Stimulated activated CD4-positive, alpha-beta T cell treated with anti-CD3 and anti-CD28 coated beads, Interleukin-2, amount 100 ng/mL, for 48 hours (primary cell): ENCODE measurements at regions not wholly inside any gene's neighbourhood (a gene's known extent, or its start where the extent isn't known, plus 50 kb on each side); places are given as distances from the start of the nearest gene placed in this dataset.
A peak's percentile ranks its signal among the peaks of the same experiment; 100 is the strongest.

Source experiments
- DNase-seq, 2 donors: peaks; one replicate each; pipeline ENCODE4 v3.0.0-alpha.2; 2020

DNA sequence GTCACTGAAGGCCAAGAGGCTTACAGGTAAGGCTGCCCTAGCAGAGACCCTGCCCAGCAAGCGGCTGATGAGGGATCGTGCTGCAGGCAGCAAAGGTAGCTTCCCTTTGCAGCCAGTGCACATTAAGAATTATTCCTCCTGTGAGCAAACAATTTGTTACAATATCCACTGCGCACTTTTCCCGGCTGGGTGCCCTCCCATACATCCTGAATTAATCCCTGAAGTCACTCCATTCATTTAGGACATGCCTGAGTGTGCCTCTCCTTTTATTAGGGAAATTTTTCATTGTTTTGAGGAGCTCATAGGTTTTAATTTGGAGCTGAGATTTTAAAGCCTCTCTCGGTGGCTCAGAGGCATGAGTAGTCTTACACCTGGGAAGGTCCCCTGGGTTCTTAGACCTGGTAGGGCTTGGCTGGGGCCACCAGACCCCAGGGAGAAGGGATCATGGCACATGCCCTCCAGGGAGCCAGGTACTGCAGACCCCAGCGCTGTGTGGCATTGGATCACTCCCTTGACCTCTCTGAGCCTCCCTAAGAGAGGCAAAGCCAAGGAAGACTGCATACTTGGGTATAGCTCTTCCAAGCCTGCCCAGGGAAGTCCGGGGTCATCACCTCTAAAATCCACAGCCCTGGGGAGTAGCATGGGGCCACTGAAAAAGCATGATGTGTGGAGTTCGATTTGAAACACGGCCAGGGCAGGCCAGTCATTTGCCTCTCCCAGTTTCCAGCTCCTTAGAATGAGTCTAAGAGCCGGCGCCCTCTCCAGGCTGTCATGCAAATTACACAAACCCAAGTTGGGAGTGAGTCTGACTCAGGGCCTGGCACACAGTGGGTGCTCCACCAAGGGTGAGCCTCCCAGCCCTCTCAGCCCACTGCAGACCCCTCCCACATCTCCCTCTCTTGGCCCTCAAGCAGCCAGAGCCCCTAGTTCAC is 151.9 kb upstream of the LINGO1 start:
- peak; percentile 21 for DNase-seq

DNA sequence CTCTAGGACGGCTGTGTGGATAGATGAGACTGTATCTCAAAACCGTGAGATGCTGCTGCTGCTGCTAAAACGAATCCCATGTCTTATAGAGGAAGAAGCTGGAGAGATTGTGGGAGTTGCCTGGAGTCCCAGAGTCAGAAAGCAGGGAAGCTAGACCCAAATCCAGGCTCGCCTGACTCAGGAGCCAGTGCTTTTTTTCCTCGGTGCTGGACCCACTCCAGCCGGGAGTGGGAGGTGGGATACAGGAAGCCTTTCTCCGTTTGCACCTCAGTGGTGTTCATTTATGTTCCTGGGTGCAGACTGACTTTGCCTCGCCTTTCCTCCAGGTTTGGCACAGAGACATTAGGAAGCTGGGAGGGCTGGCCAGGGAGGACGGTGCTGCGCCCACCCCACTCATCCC is 150.9 kb upstream of the LINGO1 start:
- DNase-seq: no peak

DNA sequence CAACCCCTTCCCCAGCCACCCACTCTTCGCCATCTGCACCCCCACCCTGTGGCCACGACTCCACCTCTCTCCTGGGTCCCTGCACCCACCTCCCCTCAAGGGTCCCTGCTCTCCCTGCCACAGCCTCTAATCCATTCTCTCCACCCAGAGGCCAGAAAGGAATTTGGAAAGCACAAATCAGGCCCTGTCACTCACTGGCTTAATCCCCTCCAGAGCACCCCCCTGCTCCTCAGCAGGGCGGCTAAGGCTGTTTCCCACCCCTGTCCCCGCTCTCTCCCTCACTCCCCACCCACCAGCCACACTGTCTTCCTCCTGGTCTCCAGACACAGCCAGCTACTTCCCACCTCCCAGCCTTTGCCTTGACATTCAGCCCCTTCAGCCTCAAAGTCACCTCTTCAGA is 150.0 kb upstream of the LINGO1 start:
- DNase-seq: no peak

DNA sequence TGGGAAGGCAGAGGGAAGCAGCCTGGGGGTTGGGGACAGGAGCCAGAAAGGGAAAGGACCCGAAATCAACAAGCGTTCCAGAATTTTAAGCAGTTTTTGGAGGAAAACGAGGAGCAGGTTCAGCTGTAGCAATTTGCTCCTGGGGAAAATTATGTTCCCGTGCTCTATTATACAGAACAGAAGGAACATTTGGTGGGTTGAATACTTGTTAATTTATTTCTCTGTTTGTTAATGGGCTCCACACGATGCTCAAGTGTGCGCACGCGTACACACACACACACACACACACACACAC is 149.2 kb upstream of the LINGO1 start:
- DNase-seq: no peak

DNA sequence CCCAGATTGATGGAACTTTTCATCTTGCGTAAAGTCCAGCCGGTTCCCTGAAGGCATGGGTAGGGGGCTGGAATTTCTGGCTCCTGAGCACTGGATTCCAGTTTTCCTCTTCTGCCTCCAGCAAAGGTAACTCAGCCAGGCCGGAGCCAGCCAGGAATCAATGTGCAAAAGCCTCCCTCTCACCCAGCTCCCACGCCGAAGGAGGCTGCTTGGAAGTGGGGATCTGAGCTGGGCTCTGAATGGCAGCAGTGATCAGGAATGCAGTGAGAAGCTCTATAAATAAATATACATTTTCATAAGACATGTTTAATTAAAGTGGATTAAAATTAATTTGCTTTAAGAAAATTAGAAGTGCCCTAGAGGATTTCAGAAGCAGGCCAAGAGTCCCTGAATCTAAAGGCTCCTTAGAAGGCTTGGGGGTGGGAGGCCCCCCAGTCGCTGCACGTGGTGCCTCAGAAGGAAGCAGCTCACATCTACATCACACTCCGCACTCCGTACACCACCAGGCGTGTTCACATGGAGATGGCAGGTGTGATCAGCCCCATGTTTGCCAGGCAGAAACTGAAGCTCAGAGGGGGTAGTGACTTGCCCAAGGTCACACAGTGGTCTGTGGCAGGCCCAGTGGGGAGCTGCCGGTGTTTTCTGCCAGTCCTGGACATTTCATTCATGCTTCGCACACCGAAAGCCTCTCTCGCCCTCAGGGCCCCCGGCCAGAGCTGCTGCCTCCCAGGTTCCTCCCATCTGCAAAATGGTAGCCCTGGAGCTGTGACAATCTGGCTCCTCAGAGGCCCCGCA is 148.6 kb upstream of the LINGO1 start:
- no peak for DNase-seq

DNA sequence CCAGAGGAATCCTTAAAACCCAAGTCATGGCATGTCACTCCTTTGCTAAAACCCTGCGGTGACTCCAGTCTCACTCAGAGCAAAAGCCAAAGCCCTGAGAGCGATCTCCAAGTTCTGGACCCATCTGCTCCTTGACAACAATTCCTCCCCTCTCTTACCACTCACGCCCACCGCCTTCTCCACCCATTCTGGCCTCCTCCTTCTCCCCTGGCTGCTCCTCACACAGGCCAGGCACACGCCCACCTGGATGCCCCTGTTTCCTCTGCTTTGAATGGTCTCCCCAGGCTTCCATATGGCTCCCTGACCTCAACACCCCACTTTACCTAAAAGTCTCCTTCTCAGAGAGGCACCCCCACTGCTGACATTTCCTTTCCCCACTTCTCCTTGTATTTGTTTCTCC is 146.1 kb upstream of the LINGO1 start:
- DNase-seq: no peak

DNA sequence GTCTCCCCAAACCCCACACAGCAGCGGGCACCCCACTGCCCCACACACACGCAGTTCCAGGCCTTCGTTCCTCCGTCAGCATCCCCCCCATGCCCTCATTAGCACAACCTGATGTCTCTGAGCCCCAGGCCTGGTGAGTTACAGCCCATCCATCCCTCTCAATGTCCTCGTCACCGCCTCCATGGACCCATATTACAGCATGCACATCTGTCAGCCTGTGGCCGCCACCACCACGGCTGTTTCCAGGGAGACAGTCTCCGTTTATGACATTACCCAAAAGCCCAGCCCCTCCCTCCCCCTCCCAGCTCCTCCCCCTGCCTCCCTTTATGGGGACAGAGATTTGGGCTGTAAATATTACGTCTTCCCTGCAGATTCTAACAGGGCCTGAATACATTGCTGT is 143.1 kb upstream of the LINGO1 start:
- DNase-seq: no peak

DNA sequence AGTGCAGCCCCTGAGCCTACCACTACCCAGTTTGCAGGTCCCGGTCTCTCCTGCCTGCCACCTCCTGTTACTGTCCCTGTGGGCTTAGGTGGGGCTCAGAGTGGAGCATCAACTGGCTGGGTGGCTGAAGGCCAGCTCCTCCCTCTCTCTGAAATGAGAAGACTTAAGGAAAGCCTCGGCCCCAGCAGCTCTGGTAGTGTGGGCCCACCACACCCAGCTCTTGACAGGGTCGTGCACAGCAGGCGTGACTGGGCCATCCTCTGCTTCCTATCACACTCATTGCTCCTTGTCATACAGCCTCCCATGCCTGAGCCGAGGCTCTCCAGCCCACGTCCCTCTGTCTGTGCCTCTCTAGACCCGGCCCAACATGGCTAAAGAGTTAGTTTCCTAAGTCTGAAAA is 142.7 kb upstream of the LINGO1 start:
- no peak for DNase-seq

DNA sequence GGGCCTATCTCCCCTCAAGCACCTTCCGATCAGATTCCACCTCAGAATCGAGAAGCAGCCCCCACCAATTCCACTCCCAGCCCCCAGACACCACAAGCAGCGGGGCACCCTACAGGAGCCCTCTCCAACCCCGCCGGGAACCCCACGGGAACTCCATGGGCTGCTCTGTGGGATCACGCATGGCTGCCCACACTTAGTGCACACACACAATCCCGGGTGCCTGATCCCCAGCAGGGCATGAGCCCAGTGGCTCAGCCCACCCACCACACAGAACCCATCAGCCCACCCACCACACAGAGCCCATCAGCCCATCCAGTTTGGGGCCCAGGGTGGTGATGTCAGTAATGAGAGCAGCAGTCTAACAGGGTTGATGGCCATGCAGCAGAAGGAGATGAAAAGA is 141.6 kb upstream of the LINGO1 start:
- DNase-seq: no peak

DNA sequence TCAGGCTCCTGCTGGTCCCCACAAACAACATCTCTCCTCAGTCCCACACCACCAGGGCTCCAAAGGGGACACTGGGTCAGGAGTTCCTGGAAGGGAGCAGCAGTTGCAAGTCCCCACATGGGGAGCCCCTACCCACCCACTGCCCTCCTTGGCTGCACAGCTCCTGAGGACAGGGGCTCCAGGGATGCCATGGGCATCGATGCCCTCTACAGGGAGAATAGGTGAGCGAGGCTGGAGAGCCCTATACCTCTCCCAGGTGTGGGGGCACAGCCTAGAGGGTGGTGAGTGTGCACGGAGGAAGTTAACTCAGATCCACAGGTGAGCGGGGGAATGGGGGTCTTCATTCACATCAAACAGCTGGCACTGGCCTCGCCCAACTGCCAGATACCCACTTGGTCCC is 141.2 kb upstream of the LINGO1 start:
- no peak for DNase-seq

DNA sequence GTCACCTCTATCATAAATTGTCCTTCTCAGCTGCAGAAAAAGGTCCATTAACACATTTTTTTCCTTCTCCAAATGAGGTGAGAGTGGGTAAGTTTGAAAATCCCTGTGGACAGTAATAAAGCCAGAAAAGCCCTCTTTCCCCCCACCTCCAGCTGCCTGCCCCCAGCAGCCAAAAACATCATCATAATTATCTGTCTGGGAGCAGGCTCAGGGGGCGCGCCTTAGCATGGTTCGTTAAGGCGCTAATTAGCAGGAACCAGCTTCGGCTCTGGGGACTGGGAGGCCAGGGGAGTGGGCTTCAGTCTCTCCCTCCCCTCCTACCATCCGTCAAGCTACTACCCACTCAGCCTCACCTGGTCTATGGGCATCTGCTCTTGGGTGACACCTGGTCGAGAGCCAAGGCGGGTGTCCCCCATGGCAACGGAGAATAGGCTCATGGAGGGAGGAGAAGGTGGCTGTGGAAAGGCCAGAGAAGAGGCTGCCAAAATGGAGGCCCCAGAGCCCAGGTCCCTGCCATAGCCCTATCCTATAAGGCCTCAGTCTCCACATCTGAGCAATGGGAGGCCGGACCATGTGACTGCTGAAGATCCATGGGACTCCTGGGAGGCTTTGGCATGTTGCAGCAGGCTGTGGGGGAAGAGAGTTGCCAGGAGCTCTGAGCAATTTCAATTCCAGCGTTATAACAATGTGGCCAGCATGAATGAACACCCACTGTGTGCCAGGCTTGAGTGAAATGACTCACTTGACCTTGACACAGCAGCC is 140.1 kb upstream of the LINGO1 start:
- no peak for DNase-seq

DNA sequence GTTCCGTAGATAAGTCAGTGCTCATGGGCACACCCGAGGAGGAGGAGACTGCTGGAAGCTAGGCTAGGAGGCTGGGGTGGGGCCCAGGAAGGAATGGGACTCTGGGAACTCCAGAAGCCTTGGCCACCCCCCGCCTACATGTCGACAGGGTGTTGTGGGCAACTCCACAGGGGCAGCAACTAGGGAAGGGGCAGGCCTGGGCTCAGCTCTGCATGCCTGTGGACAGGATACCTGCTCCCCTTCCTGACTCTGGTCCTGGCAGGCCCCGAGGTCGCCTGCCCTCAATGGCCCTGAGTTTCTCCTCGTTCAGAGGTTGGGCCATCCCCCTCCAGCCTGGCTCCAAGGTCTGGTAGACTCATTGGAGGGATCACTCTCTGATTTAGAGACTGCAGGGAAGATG is 138.9 kb upstream of the LINGO1 start:
- no peak for DNase-seq

DNA sequence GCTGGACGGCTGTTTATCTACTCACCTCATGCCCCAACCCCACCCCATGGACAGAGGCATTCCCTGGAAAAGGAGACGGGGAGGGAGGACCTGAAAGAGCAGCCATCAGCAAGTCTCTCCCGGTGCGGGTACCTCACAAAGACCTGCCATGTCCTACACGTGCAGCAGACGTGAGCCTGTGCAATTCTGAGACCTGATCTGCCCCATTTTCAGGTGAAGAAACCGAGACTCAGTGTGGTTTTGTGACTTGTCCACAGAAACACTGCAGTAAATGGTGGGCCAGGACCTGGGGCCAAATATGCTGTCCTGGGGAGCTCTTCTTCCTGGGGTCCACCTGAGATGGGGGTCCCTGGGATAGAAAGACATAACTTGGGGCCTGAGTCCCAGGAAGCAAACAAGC is 137.0 kb upstream of the LINGO1 start:
- no peak for DNase-seq

DNA sequence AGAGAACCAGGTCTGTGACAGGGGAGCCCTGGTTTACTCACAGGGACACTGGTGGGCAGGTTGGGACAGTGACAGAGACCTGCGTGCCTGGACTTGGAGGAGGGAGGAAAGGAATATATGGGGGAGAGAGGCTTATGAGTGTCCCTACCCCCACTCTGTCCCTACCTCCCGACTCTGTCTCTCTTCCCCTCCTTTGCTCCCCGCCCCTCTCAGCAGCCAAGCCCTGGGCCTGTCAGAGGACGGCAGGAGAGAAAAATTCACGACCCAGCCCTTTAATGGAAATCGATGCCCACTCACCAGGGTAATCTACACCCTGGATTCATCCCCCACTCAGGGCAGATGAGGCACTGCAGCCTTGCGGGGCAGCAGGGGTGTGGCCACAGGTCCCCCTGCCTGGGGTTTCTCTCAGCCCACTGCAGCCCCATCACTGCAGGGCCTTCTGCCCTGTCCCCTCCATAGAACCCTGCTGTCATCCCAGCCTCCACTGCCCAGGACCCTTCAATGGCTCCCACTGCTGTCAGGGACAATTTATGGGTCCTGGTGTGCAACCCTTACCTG is 135.9 kb upstream of the LINGO1 start:
- no peak for DNase-seq

DNA sequence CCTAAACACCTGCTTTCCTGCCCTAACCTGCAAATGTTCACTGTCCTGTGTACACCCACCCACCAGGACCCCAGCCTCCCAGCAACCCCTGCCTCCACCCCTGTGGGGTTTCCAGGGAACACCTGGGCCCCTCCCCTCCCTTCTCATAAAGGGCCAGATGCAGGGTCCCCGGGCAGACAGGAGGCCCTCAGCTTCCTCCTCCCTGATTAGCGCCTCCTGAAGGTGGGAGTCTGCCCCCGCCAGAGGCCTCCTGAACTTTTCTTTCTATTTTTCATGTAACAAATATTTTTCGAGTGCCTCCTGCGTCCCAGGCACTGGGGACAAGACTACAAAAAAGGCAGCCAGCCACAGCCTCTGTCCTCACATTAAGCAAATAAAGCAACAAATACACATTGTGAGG is 135.4 kb upstream of the LINGO1 start:
- no peak for DNase-seq

DNA sequence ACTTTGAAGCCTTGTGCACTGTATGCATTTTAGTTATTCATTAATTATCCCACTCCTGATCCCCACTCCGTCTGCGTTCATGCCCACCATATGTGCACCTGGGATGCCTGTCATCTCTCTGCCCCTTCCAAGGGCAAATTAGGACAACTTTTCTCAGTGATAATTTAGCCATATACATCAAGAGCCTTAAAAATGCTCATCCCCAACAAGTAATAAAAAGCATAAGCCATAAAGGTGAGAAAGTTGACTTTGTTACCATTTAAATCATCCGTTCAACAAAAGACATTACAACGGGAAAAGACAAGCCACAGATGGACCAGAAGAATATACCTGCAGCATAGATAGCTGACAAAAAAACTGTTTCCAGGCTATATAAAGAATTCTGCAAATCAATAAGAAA is 131.4 kb upstream of the LINGO1 start:
- DNase-seq: no peak

DNA sequence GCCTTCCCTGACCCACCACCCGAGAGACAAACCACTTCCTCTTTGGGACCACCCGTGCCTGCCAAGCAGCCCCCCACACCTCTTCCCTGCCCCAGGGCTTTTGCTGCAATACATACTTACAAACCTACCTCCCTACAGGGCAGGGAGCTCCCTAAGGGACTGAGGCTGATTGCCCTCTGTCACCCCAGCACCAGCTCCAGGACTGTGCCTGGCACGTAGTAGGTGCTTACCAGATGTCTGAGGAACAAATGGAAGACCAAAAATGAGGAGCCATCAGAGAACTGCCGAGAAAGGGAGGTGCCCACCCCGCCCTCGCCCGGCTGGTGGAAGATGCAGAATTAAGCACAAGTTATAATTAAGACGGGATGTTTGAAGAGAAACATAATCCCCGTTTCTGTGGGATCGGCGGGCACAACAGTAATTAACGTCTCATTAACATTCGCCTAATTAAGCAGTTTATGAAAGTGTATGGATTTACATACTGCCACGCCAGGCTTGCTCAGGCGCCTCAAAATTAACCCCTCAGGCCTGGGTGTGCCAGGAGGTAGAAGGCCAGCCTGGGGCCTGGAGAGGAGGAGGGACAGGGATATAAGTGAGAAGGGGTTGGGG is 130.1 kb upstream of the LINGO1 start:
- DNase-seq: no peak

DNA sequence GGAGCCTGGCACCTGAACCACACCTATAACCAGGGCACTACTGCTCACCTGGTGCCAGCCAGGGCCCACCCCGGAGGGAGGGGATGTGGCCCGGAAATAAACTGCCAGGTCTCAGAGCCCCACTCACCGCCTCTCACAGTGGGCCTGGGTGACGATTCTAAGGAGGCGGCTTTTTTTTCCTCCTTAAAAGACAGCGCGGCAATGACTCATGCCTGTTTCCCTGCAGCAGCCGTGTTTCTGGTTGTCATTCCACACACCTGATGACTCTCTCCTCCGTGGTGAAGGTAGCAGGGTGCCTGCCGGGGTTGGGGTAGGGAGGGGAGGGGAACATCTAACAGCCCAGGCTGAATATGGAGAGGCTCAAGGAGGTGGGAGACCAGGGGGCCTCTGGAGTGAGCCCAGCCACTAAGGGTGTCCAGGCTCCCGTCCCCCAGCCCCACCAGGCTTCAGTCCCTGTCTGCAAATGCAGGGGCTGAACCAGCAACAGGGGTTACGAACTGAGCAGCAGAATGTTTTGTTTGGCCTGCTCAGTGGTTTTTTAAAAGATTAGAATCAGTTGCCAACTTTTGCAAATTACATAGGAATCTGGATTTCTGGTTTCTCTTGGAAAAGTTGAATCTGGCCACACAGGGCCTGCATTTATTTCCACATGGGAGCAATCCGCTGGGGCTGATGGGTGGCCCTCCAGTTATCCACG is 127.3 kb upstream of the LINGO1 start:
- DNase-seq: no peak

DNA sequence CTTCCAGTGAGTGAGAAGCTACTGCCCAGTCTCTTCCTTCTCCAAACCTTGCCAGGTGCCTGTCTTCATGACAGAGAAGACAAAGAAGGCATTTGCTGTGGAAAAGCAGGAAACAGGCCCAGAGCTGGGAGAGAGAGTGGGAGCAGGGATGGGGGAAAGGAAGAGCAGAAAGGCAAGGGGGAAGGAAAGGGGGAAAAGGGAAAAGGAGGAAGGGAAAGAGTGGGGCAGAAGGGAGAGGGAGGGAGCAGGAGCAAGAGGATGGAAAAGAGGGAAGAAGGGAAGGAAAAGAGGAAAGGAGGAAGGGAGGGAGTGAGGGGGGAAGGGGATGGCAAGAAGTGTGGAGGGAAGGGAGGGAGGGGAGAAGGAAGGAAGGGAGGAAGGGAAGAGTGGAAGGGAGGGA is 121.2 kb upstream of the LINGO1 start:
- DNase-seq: no peak

DNA sequence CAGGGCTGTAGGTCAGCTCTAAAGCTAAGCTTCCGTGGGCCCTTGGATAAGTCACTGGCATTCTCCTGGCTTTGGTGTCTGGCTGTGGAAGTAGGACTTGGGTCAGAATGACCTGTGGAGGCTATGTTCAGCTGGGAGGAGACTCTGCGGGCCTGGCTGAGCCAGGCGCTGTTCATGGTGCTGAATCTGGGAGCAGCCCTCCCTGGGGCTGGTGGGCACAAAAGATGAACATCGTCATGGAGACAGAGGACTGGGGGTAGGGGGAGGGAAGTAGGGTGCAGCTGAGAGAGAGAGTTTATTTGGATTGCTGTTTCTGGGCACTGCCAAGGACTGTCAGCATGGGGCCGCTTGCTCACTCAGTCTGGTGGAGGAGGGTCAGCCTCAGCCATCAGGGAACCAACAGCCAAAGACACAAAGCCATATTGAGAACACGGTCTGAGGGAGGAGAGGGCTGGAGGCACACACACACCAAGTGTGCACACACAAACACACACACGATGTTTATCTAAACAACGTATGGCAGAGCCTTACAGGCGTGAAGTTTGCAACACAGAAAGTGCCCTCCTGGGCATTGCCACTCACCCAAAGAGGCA is 120.7 kb upstream of the LINGO1 start:
- DNase-seq: no peak

DNA sequence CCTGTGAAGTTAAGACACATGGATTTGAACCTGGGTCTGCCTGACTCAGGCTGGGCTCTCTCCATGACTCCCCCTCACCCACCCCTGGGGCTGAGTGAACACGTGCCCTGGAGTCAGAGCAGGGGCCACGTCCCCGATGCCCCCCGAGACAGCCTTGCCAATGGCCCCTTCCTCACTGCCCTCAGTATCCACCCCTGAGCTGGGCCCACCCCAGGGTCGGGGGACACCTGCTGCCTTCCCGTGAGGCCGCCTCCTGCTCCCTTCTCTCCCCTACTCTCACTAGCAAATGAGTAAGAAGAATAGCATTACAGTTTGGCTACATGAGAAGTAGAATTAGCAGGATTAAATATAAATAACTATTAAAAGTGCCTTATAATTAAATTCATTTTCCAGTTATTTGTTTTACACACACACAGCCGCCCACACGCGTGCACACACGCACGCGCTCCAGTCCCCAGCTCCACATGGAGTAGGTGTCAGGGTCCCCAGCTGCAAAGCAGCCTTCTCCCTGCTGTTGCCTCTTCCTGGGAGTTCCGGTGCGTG is 117.4 kb upstream of the LINGO1 start:
- no peak for DNase-seq
